ENCODE measurements at regions not wholly inside any gene's neighbourhood (a gene's known extent, or its start where the extent isn't known, plus 50 kb on each side); places are given as distances from the start of the nearest gene placed in this dataset.

- no peak for TF ChIP-seq ZC3H10 (CRISPR knock-in tag; IDR thresholded peaks at IDR 0.05)
- no peak for TF ChIP-seq PPARA (CRISPR knock-in tag; IDR thresholded peaks at IDR 0.05; ENCODE audit: borderline replicate concordance)
- no peak for TF ChIP-seq ZFP30 (CRISPR knock-in tag; IDR thresholded peaks at IDR 0.05)
- no peak for TF ChIP-seq CSDC2 (CRISPR knock-in tag; IDR thresholded peaks at IDR 0.05)
- TF ChIP-seq GLIS3 (CRISPR knock-in tag; IDR thresholded peaks at IDR 0.05): no peak
- no peak for TF ChIP-seq CREB5 (CRISPR knock-in tag; IDR thresholded peaks at IDR 0.05; ENCODE audit: low read depth)
- TF ChIP-seq ZNF70 (CRISPR knock-in tag; IDR thresholded peaks at IDR 0.05): no peak
- TF ChIP-seq TCF4 (CRISPR knock-in tag; IDR thresholded peaks at IDR 0.05; ENCODE audit: borderline replicate concordance): no peak
- no peak for TF ChIP-seq RARB (CRISPR knock-in tag; IDR thresholded peaks at IDR 0.05)
- no peak for TF ChIP-seq POU6F1 (CRISPR knock-in tag; IDR thresholded peaks at IDR 0.05; ENCODE audit: borderline replicate concordance, low read depth)
- no peak for TF ChIP-seq PATZ1 (CRISPR knock-in tag; IDR thresholded peaks at IDR 0.05; ENCODE audit: borderline replicate concordance)
- TF ChIP-seq BACH2 (CRISPR knock-in tag; IDR thresholded peaks at IDR 0.05; ENCODE audit: borderline replicate concordance): no peak
- TF ChIP-seq TSHZ2 (CRISPR knock-in tag; IDR thresholded peaks at IDR 0.05): no peak
- TF ChIP-seq SNAI2 (CRISPR knock-in tag; IDR thresholded peaks at IDR 0.05): no peak
- ATAC-seq: no peak
Observed at GRCh38 chr16:6309271-6309670, 1023.4 kb upstream of the RBFOX1 start.

- ATAC-seq: no peak
- TF ChIP-seq BACH2 (CRISPR knock-in tag; IDR thresholded peaks at IDR 0.05; ENCODE audit: borderline replicate concordance): no peak
- TF ChIP-seq ARNTL (CRISPR knock-in tag; IDR thresholded peaks at IDR 0.05; ENCODE audit: borderline replicate concordance, low read depth): no peak
- TF ChIP-seq POU6F1 (CRISPR knock-in tag; IDR thresholded peaks at IDR 0.05; ENCODE audit: borderline replicate concordance, low read depth): no peak
- TF ChIP-seq CREB5 (CRISPR knock-in tag; IDR thresholded peaks at IDR 0.05; ENCODE audit: low read depth): no peak
- TF ChIP-seq OSR1 (CRISPR knock-in tag; IDR thresholded peaks at IDR 0.05): no peak
- TF ChIP-seq CSDC2 (CRISPR knock-in tag; IDR thresholded peaks at IDR 0.05): no peak
- no peak for TF ChIP-seq PPARA (CRISPR knock-in tag; IDR thresholded peaks at IDR 0.05; ENCODE audit: borderline replicate concordance)
Observed at GRCh38 chr16:6308176-6308575, 1024.5 kb upstream of the RBFOX1 start.

GRCh38 chr16:6300523-6300922 is 1032.1 kb upstream of the RBFOX1 start:
- ATAC-seq: no peak
- TF ChIP-seq ZFP3 (CRISPR knock-in tag; IDR thresholded peaks at IDR 0.05): no peak
- no peak for TF ChIP-seq ZNF565 (CRISPR knock-in tag; conservative IDR thresholded peaks at IDR 0.05; ENCODE audit: low read depth)
- no peak for TF ChIP-seq POU6F1 (CRISPR knock-in tag; IDR thresholded peaks at IDR 0.05; ENCODE audit: borderline replicate concordance, low read depth)
- no peak for TF ChIP-seq TCF4 (CRISPR knock-in tag; IDR thresholded peaks at IDR 0.05; ENCODE audit: borderline replicate concordance)
- TF ChIP-seq ISL1 (CRISPR knock-in tag; IDR thresholded peaks at IDR 0.05): no peak
- TF ChIP-seq BACH2 (CRISPR knock-in tag; IDR thresholded peaks at IDR 0.05; ENCODE audit: borderline replicate concordance): no peak
- TF ChIP-seq ZNF70 (CRISPR knock-in tag; IDR thresholded peaks at IDR 0.05): no peak
- TF ChIP-seq RARB (CRISPR knock-in tag; IDR thresholded peaks at IDR 0.05): no peak
- TF ChIP-seq ZNF8 (CRISPR knock-in tag; IDR thresholded peaks at IDR 0.05): no peak
- TF ChIP-seq PPARA (CRISPR knock-in tag; IDR thresholded peaks at IDR 0.05; ENCODE audit: borderline replicate concordance): no peak
- no peak for TF ChIP-seq CSRNP3 (CRISPR knock-in tag; IDR thresholded peaks at IDR 0.05)
- TF ChIP-seq PATZ1 (CRISPR knock-in tag; IDR thresholded peaks at IDR 0.05; ENCODE audit: borderline replicate concordance): no peak
- no peak for TF ChIP-seq ZC3H10 (CRISPR knock-in tag; IDR thresholded peaks at IDR 0.05)

Data from SK-N-SH treated with all-trans-retinoic acid at 6 μM for 48 hours (cell line).